Peyer's patch (tissue), 4 donors: ENCODE measurements at regions not wholly inside any gene's neighbourhood (a gene's known extent, or its start where the extent isn't known, plus 50 kb on each side); places are given as distances from the start of the nearest gene placed in this dataset.

Experiments
- DNase-seq, 3 donors: peaks; one replicate each; pipeline ENCODE4 v3.0.0-alpha.2; 2017 to 2019
- H3K27ac ChIP-seq, 4 donors: fragments of 200-600 bp; sonication (generic); one replicate each; pipeline ENCODE4 v1.5.1; 2016 to 2019
- H3K27me3 ChIP-seq, 2 donors: fragments of 200-600 bp; sonication (generic); one replicate each; pipeline ENCODE4 v1.5.1; 2019
- H3K36me3 ChIP-seq, 3 donors: fragments of 200-600 bp; sonication (generic); one replicate each; pipeline ENCODE4 v1.5.1; 2016 to 2019
- H3K4me1 ChIP-seq, 4 donors: fragments of 200-600 bp; sonication (generic); one replicate each; pipeline ENCODE4 v1.5.1; 2016 to 2019
- H3K4me3 ChIP-seq, 4 donors: fragments of 200-600 bp; sonication (generic); 1 replicate in 3 of 4; 2 replicates in 1 of 4; pipeline ENCODE4 v1.5.1; 2016 to 2019; ENCODE audit warnings: mild to moderate bottlenecking in 1 of 4
- H3K9me3 ChIP-seq, 4 donors: fragments of 200-600 bp; sonication (generic); one replicate each; pipeline ENCODE4 v1.5.1; 2016 to 2019; ENCODE audit warnings: mild to moderate bottlenecking in 1 of 4
- POLR2A ChIP-seq, 2 donors: fragments of 450-650 bp; IDR thresholded peaks; one replicate each; pipeline ENCODE4 v1.5.1; 2017; ENCODE audit warnings: antibody characterized with exemption in 2 of 2, mild to moderate bottlenecking in 2 of 2, moderate library complexity in 2 of 2
- TF ChIP-seq, protein P1 (sequence below), 6 experiments: fragments of 450-650 bp in 4 of 6; fragments of 200-600 bp in 2 of 6; sonication (generic) in 1 of 6; IDR thresholded peaks; one replicate each; pipeline ENCODE4 v1.5.1; 2017 to 2019; ENCODE audit warnings: antibody characterized with exemption in 6 of 6, mild to moderate bottlenecking in 3 of 6, moderate library complexity in 1 of 6

DNA sequence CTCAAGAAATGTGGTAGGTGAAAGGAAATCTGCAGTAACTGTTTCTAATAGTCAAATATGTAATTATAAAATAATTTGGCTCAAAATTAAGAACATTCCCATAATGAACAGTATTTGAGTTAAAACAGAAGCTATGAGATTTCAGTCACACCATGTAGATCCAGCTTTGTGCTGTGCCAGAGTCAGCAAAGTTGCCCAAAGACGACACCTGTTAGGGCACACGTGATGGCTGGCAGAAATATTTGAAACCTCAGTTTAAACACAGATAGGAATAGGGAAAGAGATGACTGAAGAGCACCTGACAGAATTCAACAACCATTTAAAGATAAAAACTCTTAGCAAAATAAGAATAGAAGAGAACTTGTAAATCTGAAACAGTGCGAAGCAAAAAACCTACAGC, 129.3 kb downstream of the CD83 start:
- Histone ChIP-seq H3K4me1 (no peaks in the 10 kb centered on the region), H3K9me3 (no peaks in the 10 kb centered on the region), H3K27ac (no peak overlapping the region), H3K4me3 (no peak overlapping the region), H3K27me3 (no peaks in the 10 kb centered on the region), H3K36me3 (no peaks in the 10 kb centered on the region)
- TF ChIP-seq, protein P1, sequence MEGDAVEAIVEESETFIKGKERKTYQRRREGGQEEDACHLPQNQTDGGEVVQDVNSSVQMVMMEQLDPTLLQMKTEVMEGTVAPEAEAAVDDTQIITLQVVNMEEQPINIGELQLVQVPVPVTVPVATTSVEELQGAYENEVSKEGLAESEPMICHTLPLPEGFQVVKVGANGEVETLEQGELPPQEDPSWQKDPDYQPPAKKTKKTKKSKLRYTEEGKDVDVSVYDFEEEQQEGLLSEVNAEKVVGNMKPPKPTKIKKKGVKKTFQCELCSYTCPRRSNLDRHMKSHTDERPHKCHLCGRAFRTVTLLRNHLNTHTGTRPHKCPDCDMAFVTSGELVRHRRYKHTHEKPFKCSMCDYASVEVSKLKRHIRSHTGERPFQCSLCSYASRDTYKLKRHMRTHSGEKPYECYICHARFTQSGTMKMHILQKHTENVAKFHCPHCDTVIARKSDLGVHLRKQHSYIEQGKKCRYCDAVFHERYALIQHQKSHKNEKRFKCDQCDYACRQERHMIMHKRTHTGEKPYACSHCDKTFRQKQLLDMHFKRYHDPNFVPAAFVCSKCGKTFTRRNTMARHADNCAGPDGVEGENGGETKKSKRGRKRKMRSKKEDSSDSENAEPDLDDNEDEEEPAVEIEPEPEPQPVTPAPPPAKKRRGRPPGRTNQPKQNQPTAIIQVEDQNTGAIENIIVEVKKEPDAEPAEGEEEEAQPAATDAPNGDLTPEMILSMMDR (IDR thresholded peaks at IDR 0.05): no peak
- no peak for TF ChIP-seq POLR2A (IDR thresholded peaks at IDR 0.05)
- DNase-seq: no peak

DNA sequence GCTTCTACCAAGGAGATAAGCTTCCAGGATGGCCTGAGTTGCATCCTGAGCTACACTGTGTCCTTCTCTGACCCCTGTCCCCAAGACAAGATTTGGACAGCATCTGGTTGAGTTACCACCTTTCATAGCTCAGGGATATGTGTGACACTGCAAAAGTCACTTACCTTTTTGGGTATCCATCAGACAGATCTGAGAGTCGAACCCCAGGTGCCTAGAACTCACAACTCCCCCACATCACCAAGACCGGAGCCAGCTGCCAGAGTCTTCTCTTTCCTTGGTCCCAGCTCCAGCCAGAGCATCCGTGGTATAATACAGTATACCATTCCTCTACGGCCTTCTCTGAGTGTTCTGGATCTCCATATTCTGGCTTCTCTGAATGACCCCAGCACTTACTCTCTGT, 133.0 kb downstream of the CD83 start:
- Histone ChIP-seq H3K27me3 (no peaks in the 10 kb centered on the region), H3K36me3 (no peaks in the 10 kb centered on the region), H3K4me1 (no peaks in the 10 kb centered on the region), H3K27ac (no peak overlapping the region), H3K9me3 (no peaks in the 10 kb centered on the region), H3K4me3 (no peak overlapping the region)
- TF ChIP-seq POLR2A (IDR thresholded peaks at IDR 0.05): no peak
- TF ChIP-seq, protein P1 (IDR thresholded peaks at IDR 0.05): no peak
- no peak for DNase-seq

DNA sequence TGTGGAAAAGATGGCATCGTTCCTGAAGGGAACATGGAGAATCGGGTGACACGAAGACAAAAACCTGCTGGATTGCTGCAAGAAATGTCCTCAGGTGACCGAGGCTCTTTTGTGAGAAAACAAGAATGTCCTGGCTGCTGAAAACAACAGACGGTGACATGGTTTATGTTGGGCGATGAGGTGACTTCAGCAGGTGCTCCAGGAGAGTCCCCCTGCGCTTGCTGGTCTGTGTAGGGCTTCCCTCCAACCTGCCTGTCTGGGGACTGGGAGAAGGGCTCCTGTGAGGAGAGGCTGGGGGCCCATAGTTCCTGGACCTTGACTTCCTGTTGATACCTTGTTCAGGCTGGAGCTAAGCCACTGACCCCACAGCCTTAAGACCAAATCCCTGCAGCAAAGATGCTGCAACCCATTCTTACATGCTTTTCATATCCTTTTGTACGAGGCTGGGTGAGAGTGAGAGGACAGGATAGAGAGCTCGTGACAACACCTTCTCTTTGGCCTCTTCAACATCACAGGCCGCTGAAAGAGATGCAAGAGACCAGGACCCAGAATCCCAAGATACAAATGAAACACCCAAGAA, 134.8 kb downstream of the CD83 start:
- no peak for DNase-seq
- H3K4me3 ChIP-seq: no peak overlapping the region
- H3K36me3 ChIP-seq: no peaks in the 10 kb centered on the region
- H3K4me1 ChIP-seq: no peaks in the 10 kb centered on the region
- no peaks in the 10 kb centered on the region for H3K27me3 ChIP-seq
- TF ChIP-seq, protein P1 (IDR thresholded peaks at IDR 0.05): no peak
- TF ChIP-seq POLR2A (IDR thresholded peaks at IDR 0.05): no peak
- H3K27ac ChIP-seq: no peak overlapping the region
- no peaks in the 10 kb centered on the region for H3K9me3 ChIP-seq

DNA sequence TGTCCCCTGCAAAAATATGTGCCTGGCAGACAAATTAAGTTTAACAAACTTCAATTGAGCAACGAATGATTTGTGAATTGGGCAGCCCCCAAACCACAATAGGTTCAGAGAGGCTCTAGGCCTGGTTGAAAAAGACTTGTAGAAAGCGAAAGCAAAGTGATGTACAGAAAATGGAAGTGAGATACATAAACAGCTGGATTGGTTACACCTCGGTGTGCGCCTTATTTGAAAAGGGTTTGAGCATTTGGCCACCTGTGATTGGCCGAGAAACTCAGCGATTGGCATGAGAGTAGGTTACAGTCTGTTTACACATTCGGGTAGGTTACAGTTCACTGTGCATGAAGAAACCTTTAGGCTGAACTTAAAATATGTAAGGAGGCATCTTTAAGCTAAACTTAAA, 136.9 kb downstream of the CD83 start:
- TF ChIP-seq, protein P1 (IDR thresholded peaks at IDR 0.05): no peak
- TF ChIP-seq POLR2A (IDR thresholded peaks at IDR 0.05): no peak
- H3K27ac ChIP-seq: peak overlapping the region in 1 of 4 donors; percentile 38
- no peaks in the 10 kb centered on the region for H3K36me3 ChIP-seq
- peak in 1 of 3 donors; percentile 40 for DNase-seq
- H3K27me3 ChIP-seq: no peaks in the 10 kb centered on the region
- H3K4me1 ChIP-seq: no peaks in the 10 kb centered on the region
- H3K4me3 ChIP-seq: no peak overlapping the region
- no peaks in the 10 kb centered on the region for H3K9me3 ChIP-seq

DNA sequence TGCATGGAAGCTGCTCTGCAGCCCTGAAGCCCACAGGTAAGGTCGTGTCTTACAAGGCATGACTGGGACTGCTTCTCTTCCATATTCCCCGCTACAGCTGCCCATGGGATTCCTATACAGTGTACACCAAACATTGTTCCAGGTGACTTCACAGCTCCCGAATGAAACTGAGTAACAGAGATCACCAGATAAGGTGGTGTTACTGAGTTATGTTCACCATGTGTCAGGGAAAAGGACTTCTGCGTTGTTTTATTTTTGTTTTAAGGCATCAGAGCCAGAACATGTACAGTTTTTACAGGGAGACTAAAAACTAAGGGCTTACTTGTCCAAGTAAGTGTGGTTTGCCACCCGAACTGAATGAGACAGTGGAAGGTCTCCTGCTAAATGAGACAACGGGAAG, 138.3 kb downstream of the CD83 start:
- DNase-seq: no peak
- H3K27me3 ChIP-seq: no peaks in the 10 kb centered on the region
- TF ChIP-seq POLR2A (IDR thresholded peaks at IDR 0.05): no peak
- TF ChIP-seq, protein P1 (IDR thresholded peaks at IDR 0.05): no peak
- no peaks in the 10 kb centered on the region for H3K9me3 ChIP-seq
- no peaks in the 10 kb centered on the region for H3K36me3 ChIP-seq
- no peak overlapping the region for H3K4me3 ChIP-seq
- H3K27ac ChIP-seq: no peak overlapping the region
- H3K4me1 ChIP-seq: no peaks in the 10 kb centered on the region

DNA sequence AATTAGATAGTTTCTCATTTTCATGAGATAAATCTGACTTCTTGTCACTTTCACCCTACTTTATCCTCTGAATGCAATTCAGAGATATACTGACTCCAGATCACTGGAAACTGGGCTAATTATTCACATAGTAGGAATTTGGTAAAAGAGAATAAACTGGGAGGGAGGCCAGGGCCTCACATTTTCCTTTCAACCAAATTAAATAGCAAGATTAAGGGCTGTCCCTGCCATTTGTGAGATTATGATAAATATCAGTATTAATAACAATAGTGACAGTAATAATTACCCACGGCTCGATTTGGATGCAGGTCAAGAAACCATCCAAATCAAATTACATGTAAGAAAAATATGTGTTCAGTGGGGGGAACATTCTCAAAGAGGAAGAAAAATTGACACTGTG, 140.5 kb downstream of the CD83 start:
- H3K4me1 ChIP-seq: no peaks in the 10 kb centered on the region

More for the DNA sequence above, 140.5 kb downstream of the CD83 start:
- Histone ChIP-seq H3K4me3 (no peak overlapping the region), H3K27me3 (no peaks in the 10 kb centered on the region), H3K27ac (no peak overlapping the region), H3K36me3 (no peaks in the 10 kb centered on the region), H3K9me3 (no peaks in the 10 kb centered on the region)
- TF ChIP-seq, protein P1 (IDR thresholded peaks at IDR 0.05): no peak
- no peak for TF ChIP-seq POLR2A (IDR thresholded peaks at IDR 0.05)
- DNase-seq: no peak
